PC-3 (cell line): ENCODE measurements at regions not wholly inside any gene's neighbourhood (a gene's known extent, or its start where the extent isn't known, plus 50 kb on each side); places are given as distances from the start of the nearest gene placed in this dataset.
A peak's percentile ranks its signal among the peaks of the same experiment; 100 is the strongest.

Source experiments
- ATAC-seq: fragments of 200-7000 bp; cut with Tn5 transposase; 2 replicates; pipeline ENCODE4 v1.9.1; 2020; ENCODE audit warnings: mild to moderate bottlenecking, moderate library complexity
- BruUV-seq: library from RNA; stranded (reverse); fragments of 400-500 nt; replicated peaks from 2 replicates; lab custom pipeline; 2021; lab: Mats Ljungman, UMichigan
- CTCF ChIA-PET: fragments of 300-600 bp; sonication (Branson Sonifier 250); formaldehyde crosslinking; loops from one replicate; lab custom pipeline; 2022; ENCODE audit warnings: antibody characterized with exemption; lab: Charles Lee
- POLR2A ChIA-PET: fragments of 300-600 bp; sonication (Branson Sonifier 250); formaldehyde crosslinking; loops from one replicate; lab custom pipeline; 2022; ENCODE audit warnings: antibody characterized with exemption; ENCODE audit not compliant: unreplicated experiment; lab: Charles Lee
- DNase-seq: peaks from one replicate; pipeline ENCODE4 v3.0.0-alpha.2; 2015
- H2AFZ ChIP-seq: fragments of 300-600 bp; sonication (generic); 2 replicates; pipeline ENCODE4 v1.6.0; 2016; ENCODE audit warnings: antibody characterized with exemption, low read length
- H3F3A ChIP-seq: fragments of 300-600 bp; sonication (generic); one replicate; pipeline ENCODE4 v1.6.0; 2017; ENCODE audit warnings: antibody characterized with exemption, low read length, control low read depth, mild to moderate bottlenecking; ENCODE audit not compliant: unreplicated experiment
- H3K27ac ChIP-seq: fragments of 300-600 bp; sonication (generic); 2 replicates; pipeline ENCODE4 v1.5.1; 2016; ENCODE audit warnings: mild to moderate bottlenecking, low read length
- H3K27me3 ChIP-seq: fragments of 300-600 bp; sonication (generic); 2 replicates; pipeline ENCODE4 v1.6.1; 2016; ENCODE audit warnings: low read length, mixed read lengths
- H3K36me3 ChIP-seq: fragments of 300-600 bp; sonication (generic); 2 replicates; pipeline ENCODE4 v1.6.1; 2016; ENCODE audit warnings: low read depth, mixed run types, low read length, mixed read lengths
- H3K4me1 ChIP-seq: fragments of 300-600 bp; sonication (generic); 2 replicates; pipeline ENCODE4 v1.5.1; 2016; ENCODE audit warnings: low read length; ENCODE audit not compliant: insufficient read depth
- H3K4me2 ChIP-seq: fragments of 300-600 bp; sonication (generic); 2 replicates; pipeline ENCODE4 v1.6.0; 2016; ENCODE audit warnings: low read length
- H3K4me3 ChIP-seq: fragments of 300-600 bp; sonication (generic); 2 replicates; pipeline ENCODE4 v1.5.1; 2016; ENCODE audit warnings: mild to moderate bottlenecking, low read length, mixed read lengths
- H3K79me2 ChIP-seq: fragments of 300-600 bp; sonication (generic); 2 replicates; pipeline ENCODE4 v1.6.1; 2017; ENCODE audit warnings: low read length, mixed read lengths
- H3K9ac ChIP-seq: fragments of 300-600 bp; sonication (generic); 2 replicates; pipeline ENCODE4 v1.6.0; 2016; ENCODE audit warnings: mild to moderate bottlenecking, low read length
- H3K9me2 ChIP-seq: fragments of 300-600 bp; sonication (generic); replicated peaks from 2 replicates; pipeline ENCODE4 v1.6.1; 2016; ENCODE audit warnings: mixed run types, low read length, mixed read lengths
- H3K9me3 ChIP-seq: fragments of 300-600 bp; sonication (generic); 2 replicates; pipeline ENCODE4 v1.6.1; 2016; ENCODE audit warnings: low read length, mixed read lengths
- H4K20me1 ChIP-seq: fragments of 300-600 bp; sonication (generic); 2 replicates; pipeline ENCODE4 v1.6.1; 2016; ENCODE audit warnings: low read length, mixed read lengths
- CTCF ChIP-seq: fragments of 300-600 bp; sonication (generic); conservative IDR thresholded peaks from 2 replicates; pipeline ENCODE4 v1.5.1; 2017; ENCODE audit warnings: antibody characterized with exemption, low read depth, mild to moderate bottlenecking, low read length
- EZH2 ChIP-seq: fragments of 300-600 bp; sonication (generic); IDR thresholded peaks from one replicate; pipeline ENCODE4 v1.6.1; 2017; ENCODE audit warnings: antibody characterized with exemption, mild to moderate bottlenecking, low read length; ENCODE audit not compliant: unreplicated experiment
- EZH2phosphoT487 ChIP-seq: fragments of 300-600 bp; sonication (generic); IDR thresholded peaks from 2 replicates; pipeline ENCODE4 v1.6.1; 2018; ENCODE audit warnings: mild to moderate bottlenecking, antibody characterized with exemption, low read length, borderline replicate concordance
- intact Hi-C: fragments of 100-400 bp; cut with micrococcal nuclease; formaldehyde crosslinking; loops from 2 replicates; pipeline ENCODE4 v1.9.0; 2023

DNA sequence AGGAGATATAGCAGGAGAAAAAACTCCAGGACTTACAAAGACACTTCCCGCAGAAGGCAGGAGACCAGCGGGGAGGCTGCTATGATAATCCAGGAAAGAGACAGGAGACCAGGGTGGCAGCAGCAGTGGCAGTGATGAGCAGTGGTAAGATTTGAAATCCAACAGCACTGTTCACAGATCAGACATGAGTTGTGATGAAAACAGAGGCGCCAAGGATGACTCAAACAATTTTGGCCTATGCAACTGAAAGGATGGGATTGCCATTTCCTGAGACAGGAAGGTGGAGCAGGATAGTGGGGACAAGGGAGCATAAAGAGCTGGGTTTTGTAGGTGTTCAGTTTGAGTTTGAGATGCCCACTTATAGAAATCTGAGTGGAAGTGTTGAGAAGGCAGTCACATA, 108.6 kb upstream of the DYRK2 start:
- Histone ChIP-seq H3K27me3 (no peaks in the 10 kb centered on the region), H3K9me3 (no peaks in the 10 kb centered on the region), H2AFZ (no peak overlapping the region), H3K79me2 (no peaks in the 10 kb centered on the region), H3F3A (no peaks in the 10 kb centered on the region), H3K4me1 (peaks cover 5% of the 10 kb centered on the region), H3K9ac (no peak overlapping the region), H3K9me2 (no peaks in the 10 kb centered on the region), H3K36me3 (no peaks in the 10 kb centered on the region), H3K4me2 (no peak overlapping the region), H3K4me3 (no peak overlapping the region), H3K27ac (no peak overlapping the region), H4K20me1 (no peaks in the 10 kb centered on the region)
- no peak for TF ChIP-seq EZH2
- no peak for TF ChIP-seq EZH2phosphoT487
- no peak for TF ChIP-seq CTCF
- no TSS peak for BruUV-seq
- ChIA-PET CTCF (no interaction called here), POLR2A (no interaction called here)
- intact Hi-C loops, result loop anchor here (10.0 kb wide), 1 partner anchor 405 kb away; no protein-coding TSS in a partner anchor
- DNase-seq, result peak; percentile 15
- no peak; the same call in 1 of the 2 replicates for ATAC-seq

- Histone ChIP-seq H3K27me3 (no peaks in the 10 kb centered on the region), H2AFZ (no peak overlapping the region), H3K4me2 (no peak overlapping the region), H3K4me1 (no peaks in the 10 kb centered on the region), H3K9me2 (no peaks in the 10 kb centered on the region), H3K9ac (no peak overlapping the region), H3F3A (no peaks in the 10 kb centered on the region), H3K27ac (no peak overlapping the region), H4K20me1 (no peaks in the 10 kb centered on the region), H3K4me3 (no peak overlapping the region), H3K79me2 (no peaks in the 10 kb centered on the region), H3K36me3 (no peaks in the 10 kb centered on the region), H3K9me3 (no peaks in the 10 kb centered on the region)
- TF ChIP-seq EZH2phosphoT487, result no peak
- no peak for DNase-seq
- ChIA-PET CTCF (no interaction called here), POLR2A (no interaction called here)
- ATAC-seq, result no peak
- no TSS peak for BruUV-seq
- intact Hi-C loops, result no loop called here
These were observed 107.5 kb upstream of the DYRK2 start for GRCh38 chr12:67540920-67541624.

GRCh38 chr12:67541625-67541991, 106.9 kb upstream of the DYRK2 start:
- Histone ChIP-seq H3K9ac (no peak overlapping the region), H3K4me3 (no peak overlapping the region), H3K9me2 (no peaks in the 10 kb centered on the region), H3K27ac (no peak overlapping the region), H3F3A (no peaks in the 10 kb centered on the region), H3K9me3 (no peaks in the 10 kb centered on the region), H3K4me2 (no peak overlapping the region), H3K79me2 (no peaks in the 10 kb centered on the region), H3K4me1 (no peaks in the 10 kb centered on the region), H4K20me1 (no peaks in the 10 kb centered on the region), H2AFZ (no peak overlapping the region), H3K27me3 (no peaks in the 10 kb centered on the region), H3K36me3 (no peaks in the 10 kb centered on the region)
- no peak for DNase-seq
- POLR2A ChIA-PET, result no interaction called here
- intact Hi-C loops, result no loop called here
- ATAC-seq, result no peak
- no TSS peak for BruUV-seq
- TF ChIP-seq EZH2 (no peak), EZH2phosphoT487 (no peak), CTCF (no peak)
- CTCF ChIA-PET, result no interaction called here
